GM19351 (cell line): ENCODE measurements at regions not wholly inside any gene's neighbourhood (a gene's known extent, or its start where the extent isn't known, plus 50 kb on each side); places are given as distances from the start of the nearest gene placed in this dataset.

Source experiments
- ATAC-seq: cut with Tn5 transposase; IDR thresholded peaks from one replicate; pipeline ENCODE4 v1.9.1; 2021; ENCODE audit warnings: mild to moderate bottlenecking, moderate library complexity; ENCODE audit not compliant: unreplicated experiment

DNA sequence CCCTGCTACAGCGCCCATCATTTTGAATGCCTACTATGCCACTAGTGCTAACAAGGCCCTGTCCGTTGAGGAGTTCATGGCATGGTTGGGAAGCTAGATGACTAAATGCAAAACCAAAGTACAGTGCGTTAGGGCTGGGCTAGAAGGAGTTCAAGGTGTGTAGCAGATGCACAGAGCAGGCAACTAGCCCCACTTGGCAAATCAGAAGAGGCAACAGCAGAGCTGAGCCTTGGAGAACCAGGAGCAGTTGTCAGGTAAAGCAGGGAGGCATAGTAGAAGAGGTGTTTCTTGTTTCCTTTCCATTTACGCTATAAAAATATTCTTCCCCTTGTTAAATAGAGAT, 146.6 kb upstream of the CPEB2 start:
- peak; percentile 4 for ATAC-seq

DNA sequence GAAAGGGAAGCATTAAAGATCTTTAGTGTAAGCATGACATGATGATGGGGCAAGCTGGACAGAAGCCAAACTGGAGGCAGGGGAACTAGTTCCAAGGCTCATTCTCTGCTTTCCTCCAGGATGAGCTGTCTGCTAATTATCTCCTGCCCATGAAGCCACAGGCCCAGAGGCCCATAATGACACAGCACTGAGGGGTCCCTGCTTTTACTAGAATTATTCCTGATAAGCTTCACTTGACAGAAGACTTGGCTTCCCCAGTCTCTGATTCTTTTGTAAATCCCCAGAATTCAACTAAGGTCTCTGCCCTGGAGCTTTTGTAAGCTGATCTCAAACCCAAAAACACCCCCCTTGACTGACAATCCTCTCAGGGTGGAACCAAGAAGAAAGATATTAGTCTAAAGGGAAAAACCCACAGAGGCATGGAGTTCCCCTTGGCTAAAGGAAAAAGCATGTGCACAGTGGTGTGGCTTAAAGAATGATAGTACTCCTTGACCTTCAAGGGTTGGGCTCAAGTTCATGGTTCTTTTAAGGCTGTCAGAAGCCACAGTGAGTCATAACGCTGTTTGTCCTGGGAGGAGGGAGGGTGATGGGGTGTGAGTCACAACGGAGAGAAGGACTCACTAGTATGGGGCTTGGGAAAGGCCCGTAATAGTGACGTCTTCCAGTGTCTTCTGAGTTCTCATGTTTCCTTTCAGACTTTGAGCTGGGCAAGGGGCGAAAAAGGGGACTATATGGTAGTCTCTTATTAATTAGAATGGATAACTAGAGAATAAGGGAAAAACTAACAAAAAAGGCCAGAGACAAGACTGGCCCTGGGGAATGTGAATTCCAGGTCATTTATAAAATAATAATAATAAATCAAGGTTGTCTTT, 146.0 kb upstream of the CPEB2 start:
- peak; percentile 97 for ATAC-seq

DNA sequence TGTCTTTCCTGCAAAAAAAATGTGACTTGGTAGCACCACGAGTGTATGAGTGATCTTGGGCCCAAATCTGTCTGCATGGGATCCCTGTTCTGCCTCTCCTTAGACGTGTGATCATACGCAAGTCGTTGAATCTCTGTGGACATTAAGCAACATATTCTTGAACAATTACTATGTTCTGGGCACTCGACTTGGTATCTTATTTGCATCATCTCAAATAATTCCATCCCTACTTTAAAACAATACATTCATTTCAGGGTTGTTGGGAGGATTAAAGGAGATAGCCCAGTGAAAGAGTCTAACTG, 145.4 kb upstream of the CPEB2 start:
- no peak for ATAC-seq

DNA sequence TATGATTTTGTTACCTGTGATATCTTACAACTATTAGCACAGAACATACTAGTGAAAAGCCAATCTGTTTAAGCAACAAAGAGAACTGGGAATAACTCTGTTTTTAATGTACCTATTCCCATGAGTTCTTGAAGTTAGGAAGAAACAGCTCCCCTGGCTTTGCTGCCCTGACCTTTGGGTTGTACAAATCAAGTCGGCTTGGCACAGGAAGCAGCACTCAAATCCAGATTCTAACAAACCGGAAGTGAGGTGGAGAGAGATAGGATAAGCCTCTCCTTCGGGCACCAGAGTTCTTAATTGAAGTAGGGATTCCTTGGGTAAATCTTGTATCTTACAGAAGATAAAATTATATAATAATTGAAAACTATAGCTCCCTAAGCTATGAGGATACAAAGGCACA, 144.8 kb upstream of the CPEB2 start:
- no peak for ATAC-seq

DNA sequence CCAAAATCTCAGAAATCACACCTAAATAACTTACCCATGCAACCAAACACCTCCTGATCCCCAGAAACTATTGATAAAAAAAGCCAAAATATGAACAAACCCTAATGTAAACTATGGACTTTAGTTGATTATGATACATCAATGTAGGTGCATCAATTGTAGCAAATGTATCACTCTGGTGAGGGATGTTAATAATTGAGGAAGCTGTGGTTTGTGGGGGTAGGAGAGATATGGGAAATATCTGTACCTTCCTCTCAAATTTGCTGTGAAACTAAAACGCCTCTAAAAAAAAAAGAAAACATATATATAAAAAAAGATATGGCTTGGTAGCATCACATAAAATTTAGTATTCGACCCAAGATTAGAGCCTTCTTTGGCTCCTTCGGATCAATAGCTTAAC, 144.3 kb upstream of the CPEB2 start:
- no peak for ATAC-seq

DNA sequence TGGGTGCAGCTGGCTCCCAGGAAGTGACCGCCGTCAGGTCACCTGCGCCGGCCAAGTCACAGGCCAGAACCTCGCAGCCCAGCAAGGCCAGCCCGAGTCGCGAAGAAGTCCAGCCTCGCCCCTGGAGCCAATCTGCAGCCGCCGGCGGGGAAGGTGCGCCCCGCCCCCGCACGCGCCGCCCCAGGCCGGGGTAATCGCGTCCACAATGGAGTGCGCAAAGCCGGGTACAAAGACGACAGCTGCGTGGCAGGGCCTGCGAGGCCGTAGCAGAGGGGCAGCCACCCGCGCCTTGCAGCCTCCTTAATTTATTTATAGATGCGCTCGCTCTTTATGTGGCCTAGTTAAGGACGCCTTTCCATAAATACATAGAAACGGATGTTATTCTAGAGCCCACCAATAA, 139.4 kb upstream of the CPEB2 start:
- no peak for ATAC-seq

DNA sequence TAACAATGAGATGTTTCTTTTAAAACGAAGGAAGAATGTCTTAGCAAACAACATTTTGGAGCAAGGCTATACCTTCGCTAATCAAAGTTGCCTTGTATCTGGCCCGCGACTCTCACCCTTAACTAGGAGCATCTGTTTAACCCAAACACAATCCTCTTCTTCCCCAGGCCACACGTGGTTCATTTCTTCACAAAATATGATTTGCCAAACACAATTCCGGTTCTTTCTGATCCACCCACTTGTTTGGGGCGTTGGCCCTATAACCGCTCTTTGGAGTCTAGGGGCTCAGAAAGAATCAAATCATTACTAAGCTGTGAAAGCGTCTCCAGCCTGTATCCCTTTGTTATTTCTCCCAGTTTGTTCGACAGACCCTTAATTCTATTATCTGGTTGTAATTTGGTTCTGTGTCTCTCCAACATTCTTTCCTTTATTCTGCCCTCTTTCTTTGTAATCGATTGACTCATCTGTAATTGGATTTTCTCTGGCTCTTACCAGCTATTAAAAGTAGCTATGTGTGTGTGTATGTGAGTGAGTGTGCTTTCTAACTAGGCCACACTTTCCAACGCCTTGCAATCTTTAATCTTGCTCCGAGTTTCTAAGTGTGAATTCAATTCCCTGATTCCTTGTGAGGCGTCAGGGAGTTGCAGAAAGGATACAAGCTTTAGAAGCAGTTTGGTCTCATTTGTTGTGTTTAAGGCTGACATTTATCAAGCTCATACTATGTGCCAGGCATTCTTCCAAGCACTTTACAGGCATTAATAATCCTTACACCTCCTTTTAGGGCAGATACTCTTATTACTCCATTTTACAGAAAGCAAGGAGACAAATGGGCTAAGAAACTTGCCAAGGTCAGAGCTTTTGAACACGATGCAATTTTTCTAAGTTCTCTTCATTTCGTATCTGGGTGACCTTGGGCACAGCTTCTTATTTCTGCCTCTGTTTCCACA, 138.6 kb upstream of the CPEB2 start:
- ATAC-seq = no peak

DNA sequence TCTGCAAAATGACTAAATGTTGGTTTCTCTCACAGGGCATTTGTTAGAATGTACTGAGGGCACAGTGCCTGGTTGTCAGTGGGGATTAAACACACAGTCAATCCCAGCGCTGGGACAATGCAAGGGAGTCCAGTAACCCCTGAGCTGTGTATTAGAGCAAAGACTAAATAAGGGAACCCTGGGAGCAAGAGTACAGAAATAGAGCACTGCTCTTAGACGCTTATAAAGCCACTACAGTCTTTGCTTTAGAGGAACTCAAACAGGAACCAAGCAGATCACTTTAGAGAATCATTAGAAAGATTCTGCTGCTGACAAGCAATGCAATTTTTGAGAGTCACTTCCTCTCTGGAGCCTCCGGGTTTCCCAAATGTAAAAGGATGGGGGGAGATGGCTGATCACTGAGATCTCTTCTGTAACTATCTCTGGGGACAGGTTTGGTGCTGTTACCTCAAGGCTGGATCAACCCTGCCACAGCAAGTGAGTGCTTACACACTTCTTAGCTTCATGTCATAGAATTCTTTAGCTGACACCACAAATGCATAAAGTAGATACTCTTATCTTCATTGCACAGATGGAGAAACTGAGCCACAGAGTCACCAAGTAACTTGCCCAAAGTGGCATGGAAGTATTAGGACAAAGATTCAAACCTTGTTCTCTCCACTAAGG, 137.8 kb upstream of the CPEB2 start:
- no peak for ATAC-seq

DNA sequence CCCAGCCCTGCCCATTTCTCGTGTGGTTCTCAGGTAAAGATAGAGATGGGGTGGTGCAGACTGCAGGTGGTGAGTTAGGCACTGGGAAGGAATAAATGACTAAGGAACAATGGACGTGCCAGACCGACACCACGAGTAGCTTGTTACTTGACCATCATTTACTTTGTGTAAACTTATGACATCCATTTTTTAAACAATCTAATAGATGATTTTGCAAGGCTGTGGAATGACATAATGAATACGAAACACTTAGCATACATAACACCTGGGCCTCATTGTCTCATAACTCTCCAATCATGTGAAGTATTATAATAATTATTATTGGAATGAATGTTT, 137.3 kb upstream of the CPEB2 start:
- ATAC-seq = no peak

DNA sequence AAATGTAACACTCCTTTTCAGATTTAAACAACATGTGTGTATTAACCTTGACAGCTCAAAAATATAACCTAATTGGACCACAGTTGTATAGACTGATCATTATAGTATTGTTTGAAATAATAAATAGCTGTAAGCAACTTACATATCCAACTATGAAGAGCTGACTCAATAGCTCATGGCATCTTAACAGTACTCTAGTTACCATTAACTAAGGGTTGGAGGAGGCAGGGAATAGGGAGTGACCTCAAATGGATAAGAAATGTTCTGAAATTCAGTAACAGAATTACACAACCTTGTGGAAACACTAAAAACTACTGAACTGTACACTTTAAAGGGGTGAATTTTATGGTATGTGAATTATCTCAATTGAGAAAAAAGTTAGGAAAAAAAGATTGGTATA, 136.5 kb upstream of the CPEB2 start:
- ATAC-seq = no peak

DNA sequence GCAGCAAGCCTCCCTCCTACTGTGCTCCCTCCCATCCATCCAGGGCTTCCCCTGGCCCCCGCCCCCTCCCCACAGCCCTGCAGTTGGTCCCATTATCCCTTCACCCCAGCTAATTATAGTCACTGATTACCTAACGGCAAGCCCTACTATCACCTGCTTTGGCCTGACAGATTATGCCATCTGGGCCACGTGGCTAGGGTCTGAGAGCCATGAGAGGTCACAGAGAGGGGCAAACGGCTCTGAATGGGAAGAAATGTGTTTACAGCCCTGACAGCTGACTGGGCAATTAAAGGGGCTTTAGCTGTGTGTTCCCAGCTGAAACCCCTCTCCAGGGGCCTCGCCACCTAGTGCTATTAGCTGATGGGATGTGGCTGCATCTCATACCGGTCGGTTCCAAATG, 134.4 kb upstream of the CPEB2 start:
- no peak for ATAC-seq

DNA sequence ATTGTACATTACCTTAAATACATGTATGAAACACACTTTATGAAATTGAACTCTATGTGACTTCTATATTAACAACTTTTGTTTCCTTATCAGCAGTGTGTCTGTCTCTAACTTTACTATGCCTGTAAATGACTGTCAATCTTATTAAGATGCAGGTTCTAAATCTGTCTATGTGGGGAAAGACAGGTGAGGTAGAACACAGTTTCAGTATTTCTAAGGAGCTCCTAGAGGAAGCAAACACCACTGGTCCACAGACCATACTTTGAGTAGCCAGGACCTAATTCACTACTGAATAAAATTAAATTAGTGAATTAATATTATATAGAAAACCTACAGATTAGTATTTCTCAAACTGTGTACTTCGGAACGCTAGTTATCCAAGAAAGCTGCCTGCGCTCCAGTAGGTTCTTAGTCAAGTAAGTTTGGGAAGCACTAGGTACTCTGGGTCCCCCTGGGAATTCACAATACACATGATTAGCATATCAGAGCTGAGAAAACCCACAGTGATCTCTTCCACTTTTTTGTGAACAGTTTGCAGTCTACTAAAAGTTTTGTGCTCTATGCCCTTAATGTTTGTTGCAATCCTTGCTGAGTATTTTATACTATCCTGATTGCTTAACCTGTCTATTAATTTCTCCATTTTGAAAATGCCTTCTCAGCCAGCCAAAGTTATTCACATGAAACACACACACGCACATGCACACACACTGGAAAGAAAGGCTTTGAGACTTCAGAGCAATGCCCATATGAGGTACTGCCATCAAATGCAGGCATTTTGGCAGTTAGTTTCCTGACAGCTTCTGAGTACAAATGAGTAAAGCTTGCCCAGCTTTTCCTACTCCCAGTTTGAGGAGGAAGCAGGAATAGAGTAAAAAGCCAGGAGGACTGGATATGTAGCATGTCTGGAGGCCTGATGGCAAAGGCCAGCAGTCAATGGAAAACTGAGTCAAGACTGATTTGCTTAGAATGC, 133.6 kb upstream of the CPEB2 start:
- ATAC-seq = no peak

DNA sequence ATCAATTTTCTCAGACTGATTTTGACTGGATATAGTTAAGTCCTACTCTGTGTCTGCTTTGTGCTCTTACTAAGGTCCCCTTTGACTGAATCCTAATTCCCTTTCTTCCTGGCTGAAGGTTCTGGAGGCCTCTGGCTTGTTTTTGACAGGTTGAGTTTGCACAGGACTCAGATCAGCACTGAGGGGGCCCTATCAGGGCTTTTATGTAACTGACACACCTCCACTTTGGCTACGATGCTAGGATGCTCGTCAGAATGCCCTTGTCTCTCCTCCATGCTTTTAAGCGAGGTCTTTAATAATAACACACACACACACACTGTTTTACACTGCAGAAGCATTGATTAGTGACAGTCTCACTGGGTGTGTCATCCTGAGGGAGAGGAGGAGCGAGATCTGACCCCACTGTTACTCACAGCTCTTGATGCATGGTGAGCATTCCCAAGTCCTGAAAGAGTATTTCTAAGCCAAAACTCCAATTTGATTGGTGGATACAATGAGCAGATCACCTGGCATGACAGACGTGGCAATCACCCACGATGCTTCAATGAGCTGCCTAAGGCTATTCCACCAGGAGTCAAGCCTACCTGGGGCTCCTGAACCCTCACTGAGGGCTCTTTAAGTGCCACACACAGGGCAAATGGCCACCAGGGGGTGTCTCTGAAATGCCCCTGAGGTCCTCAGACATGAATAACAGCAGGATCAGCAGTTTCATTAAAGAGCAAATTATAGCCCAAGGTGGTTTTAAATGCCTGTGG, 130.4 kb upstream of the CPEB2 start:
- ATAC-seq = peak; percentile 33

DNA sequence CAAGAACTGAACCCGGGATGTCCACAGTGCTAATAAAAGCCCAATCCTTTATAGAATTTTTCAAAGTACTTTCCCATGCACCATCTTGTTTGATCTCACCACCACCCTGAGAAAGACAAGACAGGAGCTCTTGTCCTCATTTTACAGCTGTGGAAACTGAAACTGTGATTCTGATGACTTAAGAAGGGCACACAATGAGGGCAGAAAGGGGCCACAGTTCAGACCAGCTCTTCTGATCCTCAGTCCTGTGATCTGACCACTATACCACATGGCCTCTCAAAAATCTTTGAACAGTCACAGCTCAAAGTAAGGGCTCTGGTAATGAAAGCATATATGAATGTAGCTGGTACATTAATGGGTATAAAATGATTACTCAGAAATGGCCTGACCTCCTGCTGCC, 127.3 kb upstream of the CPEB2 start:
- ATAC-seq = peak; percentile 74

DNA sequence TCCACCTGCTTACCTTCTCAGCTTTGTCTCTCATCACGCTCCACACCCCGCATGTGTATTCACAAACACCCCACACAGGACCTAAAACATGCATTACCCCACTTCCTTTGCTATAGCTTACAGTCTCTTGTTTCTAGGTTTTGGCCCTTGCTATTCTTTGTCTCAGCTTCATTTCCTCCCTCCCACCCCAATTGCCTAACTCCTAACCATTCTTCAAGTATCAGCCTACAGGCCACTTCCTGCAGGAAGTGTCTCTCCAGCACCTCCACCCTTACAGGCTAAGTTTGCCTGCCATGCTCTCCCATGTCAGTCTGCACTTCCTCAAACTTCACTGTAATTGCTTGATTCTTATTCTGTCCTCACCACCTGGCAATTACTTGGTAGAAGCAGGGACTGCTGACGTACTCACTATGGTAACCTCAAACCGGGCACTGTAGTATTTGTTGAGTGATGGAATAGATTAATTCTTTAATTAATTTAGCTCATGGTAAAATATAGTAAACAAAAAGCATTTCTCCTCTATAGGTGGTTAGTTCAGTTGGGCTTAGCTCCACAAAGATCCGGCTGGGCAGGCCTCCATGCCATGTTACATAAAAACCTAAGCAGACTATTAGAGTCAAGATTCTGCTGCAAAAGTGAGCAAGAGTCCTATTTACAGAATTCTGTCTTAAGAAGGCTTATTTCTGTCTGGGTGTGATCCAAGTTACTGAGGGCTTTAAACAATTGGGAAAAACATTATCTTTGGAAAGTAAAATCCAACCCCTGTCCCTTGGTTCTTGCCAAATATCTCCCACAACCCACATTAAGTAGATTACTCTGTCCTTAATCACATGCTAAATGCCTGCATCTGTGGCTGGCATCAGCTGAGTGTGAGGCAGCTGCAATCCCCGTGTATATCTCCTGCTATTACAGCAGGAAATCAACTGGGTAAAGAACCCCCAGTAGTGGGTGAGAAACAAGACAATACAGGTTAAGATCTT, 124.7 kb upstream of the CPEB2 start:
- no peak for ATAC-seq

DNA sequence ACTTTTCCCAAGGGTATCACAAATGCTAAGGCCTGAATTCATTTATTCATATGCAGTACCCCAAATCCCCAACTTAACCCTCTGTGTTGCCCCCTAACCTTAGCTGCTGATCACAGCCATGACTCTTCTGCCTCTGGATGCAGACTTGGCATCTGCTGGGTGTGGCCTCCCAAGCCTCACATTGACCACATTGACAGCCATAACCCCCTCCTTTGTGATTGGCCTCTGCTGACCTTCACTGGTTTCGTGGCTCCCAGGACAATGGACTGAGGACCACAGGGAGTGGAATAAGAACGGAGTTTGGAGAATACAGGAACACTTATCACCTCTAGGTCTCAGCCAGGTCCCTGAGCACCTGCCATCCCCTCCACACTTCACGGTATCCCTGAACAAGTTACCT, 123.6 kb upstream of the CPEB2 start:
- no peak for ATAC-seq

DNA sequence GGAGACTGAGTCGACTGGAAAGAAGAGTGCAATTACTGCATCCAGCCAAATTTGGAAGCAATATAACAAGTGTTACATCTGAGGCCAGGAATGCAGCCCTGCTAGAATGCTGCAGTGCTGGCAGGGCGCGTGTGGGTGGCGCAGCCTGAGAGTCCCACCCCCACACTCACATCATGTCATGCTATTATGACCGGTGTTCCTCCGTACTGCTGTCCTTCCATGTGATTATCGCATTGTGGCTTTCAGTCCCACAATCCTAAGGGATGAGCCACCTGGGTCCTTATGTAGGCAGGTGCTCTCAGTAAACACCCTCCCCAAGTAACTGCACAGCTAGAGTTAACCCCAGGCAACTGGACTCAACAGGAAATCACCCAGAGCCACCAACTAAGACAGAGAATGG, 122.6 kb upstream of the CPEB2 start:
- ATAC-seq = no peak

DNA sequence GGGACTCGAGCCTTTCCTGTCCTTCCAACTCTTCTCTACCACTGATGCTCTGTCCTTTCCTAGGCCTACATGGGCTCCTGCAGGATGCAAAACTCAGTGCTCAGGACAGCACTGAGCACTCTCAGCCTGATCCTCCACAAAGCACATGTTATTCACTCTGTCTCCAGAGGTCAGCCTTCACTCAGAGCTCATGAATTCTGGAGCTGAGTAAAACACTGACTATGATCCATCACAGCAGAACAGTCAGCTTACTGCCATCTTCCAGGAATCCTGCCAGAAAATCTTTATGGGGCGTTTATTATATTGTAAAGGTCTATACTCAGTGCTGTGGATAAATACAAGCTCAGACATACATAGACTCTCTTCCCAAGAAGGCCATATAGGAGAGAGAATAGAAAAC, 121.5 kb upstream of the CPEB2 start:
- no peak for ATAC-seq

DNA sequence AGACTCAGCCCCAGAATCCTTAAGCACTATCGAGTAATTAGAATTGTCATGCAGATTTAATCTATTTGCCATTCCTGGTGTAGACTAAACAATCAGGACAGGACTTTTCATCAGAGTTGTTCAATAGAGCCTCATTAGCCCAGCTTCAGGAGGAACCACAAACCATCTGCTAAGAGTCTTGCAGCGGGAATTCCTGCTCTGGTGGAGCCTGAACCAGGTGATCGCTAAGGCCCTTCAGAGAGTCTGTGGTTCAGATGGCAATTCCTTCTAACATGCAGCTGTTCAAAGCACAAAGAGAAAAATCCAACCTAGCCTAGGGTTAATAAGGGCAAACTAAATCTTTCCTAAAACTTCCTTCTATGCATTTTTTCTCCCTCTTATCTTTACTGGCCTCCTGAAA, 119.1 kb upstream of the CPEB2 start:
- no peak for ATAC-seq
